K562 (cell line): ENCODE measurements at regions not wholly inside any gene's neighbourhood (a gene's known extent, or its start where the extent isn't known, plus 50 kb on each side); places are given as distances from the start of the nearest gene placed in this dataset.

ENCODE experiments used
- ATAC-seq: fragments of 200-7000 bp; cut with Tn5 transposase; 3 replicates; pipeline ENCODE4 v1.9.1; 2020; ENCODE audit warnings: moderate library complexity
- BruUV-seq: library from RNA; stranded (reverse); fragments of 400-500 nt; replicated peaks from 2 replicates; lab custom pipeline; 2021; lab: Mats Ljungman, UMichigan
- CTCF ChIA-PET: fragments of 300-600 bp; formaldehyde crosslinking; extraction: SDS; loops from one replicate; lab custom pipeline; 2021; ENCODE audit warnings: low intra/inter-chr PET ratio; lab: Yijun Ruan, JAX
- POLR2A ChIA-PET: fragments of 300-600, 350-650 bp; sonication (Branson Sonifier 250); formaldehyde crosslinking; extraction: SDS; loops from one replicate; lab custom pipeline; 2021; ENCODE audit warnings: antibody characterized with exemption, inconsistent platforms; lab: Yijun Ruan, JAX
- DNase-seq, 4 experiments: peaks; one replicate each; pipeline versions ENCODE4 v3.0.0 to v3.0.0-alpha.2; 2011 to 2018; ENCODE audit warnings: low spot score in 3 of 4, mixed read lengths in 3 of 4; ENCODE audit errors: extremely low read depth in 1 of 4
- FAIRE-seq: peaks from 2 replicates; lab custom pipeline; 2011; peaks lifted over from hg19 to GRCh38; lab: Jason Lieb, UNC
- H2AFZ ChIP-seq: 2 replicates; pipeline ENCODE4 v1.6.0; 2011; ENCODE audit warnings: low read depth, low read length, control low read depth, inconsistent platforms
- H3K27ac ChIP-seq: fragments of 200-600 bp; 3 replicates; pipeline ENCODE4 v1.8.0; 2011; ENCODE audit warnings: low read depth, mild to moderate bottlenecking, control low read depth, inconsistent platforms, low read length, moderate library complexity, mixed read lengths; ENCODE audit errors: extremely low read depth
- H3K27me3 ChIP-seq, 2 experiments: fragments of 300-600 bp in 1 of 2; 2 replicates in 1 of 2; 3 replicates in 1 of 2; pipeline versions ENCODE4 v1.6.0 to v1.8.0; 2011; ENCODE audit warnings: inconsistent platforms in 2 of 2, low read length in 2 of 2, mild to moderate bottlenecking in 1 of 2, mixed read lengths in 1 of 2, moderate library complexity in 1 of 2; ENCODE audit not compliant: control insufficient read depth in 2 of 2, insufficient read depth in 2 of 2
- H3K36me3 ChIP-seq: fragments of 300-600 bp; 3 replicates; pipeline ENCODE4 v1.8.0; 2011; ENCODE audit warnings: mild to moderate bottlenecking, low read length, inconsistent platforms; ENCODE audit not compliant: control insufficient read depth, insufficient read depth
- H3K4me1 ChIP-seq, 2 experiments: fragments of 200-600 bp in 1 of 2; replicated peaks in 1 of 2; 2 replicates in 1 of 2; 3 replicates in 1 of 2; pipeline versions ENCODE4 v1.5.1 to v1.8.0; 2011; ENCODE audit warnings: inconsistent platforms in 2 of 2, low read length in 2 of 2, mild to moderate bottlenecking in 1 of 2, mixed read lengths in 1 of 2, moderate library complexity in 1 of 2; ENCODE audit not compliant: control insufficient read depth in 2 of 2, insufficient read depth in 2 of 2
- H3K4me2 ChIP-seq: 2 replicates; pipeline ENCODE4 v1.6.1; 2011; ENCODE audit warnings: low read length, control low read depth, inconsistent platforms, mixed read lengths; ENCODE audit not compliant: insufficient read depth
- H3K4me3 ChIP-seq: fragments of 200-600 bp; sonication (generic), shearing (Covaris generic); 2 replicates; pipeline ENCODE4 v1.5.1; 2016; ENCODE audit warnings: control low read depth, inconsistent platforms
- H3K79me2 ChIP-seq: fragments of 200-600 bp; 3 replicates; pipeline ENCODE4 v1.8.0; 2011; ENCODE audit warnings: low read length, inconsistent platforms; ENCODE audit not compliant: control insufficient read depth, insufficient read depth
- H3K9ac ChIP-seq, 2 experiments: 2 replicates each; pipeline versions ENCODE4 v1.6.0 to v1.6.1; 2011; ENCODE audit warnings: low read depth in 2 of 2, low read length in 2 of 2, control low read depth in 1 of 2, inconsistent platforms in 1 of 2, mild to moderate bottlenecking in 1 of 2, mixed read lengths in 1 of 2; ENCODE audit not compliant: insufficient read depth in 1 of 2
- H3K9me1 ChIP-seq: one replicate; pipeline ENCODE4 v1.6.0; 2011; ENCODE audit warnings: inconsistent platforms, mild to moderate bottlenecking, low read length, moderate library complexity; ENCODE audit not compliant: control insufficient read depth, insufficient read depth
- H3K9me3 ChIP-seq: replicated peaks from 2 replicates; pipeline ENCODE4 v1.5.1; 2011; ENCODE audit warnings: low read depth, low read length, inconsistent platforms; ENCODE audit not compliant: control insufficient read depth, insufficient read depth
- H4K20me1 ChIP-seq: replicated peaks from 2 replicates; pipeline ENCODE4 v1.6.1; 2011; ENCODE audit warnings: low read length, inconsistent platforms, mixed read lengths; ENCODE audit not compliant: control insufficient read depth, insufficient read depth
- CUX1 ChIP-seq: fragments of 200-800 bp; sonication (Bioruptor generic); IDR thresholded peaks from 2 replicates; pipeline ENCODE4 v1.6.1; 2016; ENCODE audit warnings: missing genetic modification characterization, missing compliant biosample characterization
- NR2C1 ChIP-seq, 2 experiments: fragments of 450-650 bp; IDR thresholded peaks; 2 replicates each; pipeline ENCODE4 v1.6.1; 2017; ENCODE audit warnings: mild to moderate bottlenecking in 2 of 2, antibody characterized with exemption in 1 of 2, inconsistent platforms in 1 of 2, missing compliant biosample characterization in 1 of 2, missing genetic modification characterization in 1 of 2
- RBM39 ChIP-seq: fragments of 200-400 bp; formaldehyde crosslinking; optimal IDR thresholded peaks from 2 replicates; pipeline ENCODE3; 2018; ENCODE audit warnings: low read depth, low read length
- TOE1 ChIP-seq, 2 experiments: fragments of 450-650 bp in 1 of 2; sonication (generic) in 1 of 2; formaldehyde crosslinking in 1 of 2; IDR thresholded peaks; 2 replicates each; pipeline versions ENCODE4 v1.7.1 to v1.8.0; 2016 to 2022; ENCODE audit warnings: borderline replicate concordance in 2 of 2, mild to moderate bottlenecking in 2 of 2, antibody characterized with exemption in 1 of 2, inconsistent platforms in 1 of 2, low read depth in 1 of 2, missing genetic modification reagents in 1 of 2, moderate library complexity in 1 of 2
- U2AF1 ChIP-seq: fragments of 200-400 bp; formaldehyde crosslinking; optimal IDR thresholded peaks from 2 replicates; pipeline ENCODE3; 2017; ENCODE audit warnings: mild to moderate bottlenecking, low read depth, low read length, moderate library complexity
- ZFPM2 ChIP-seq: fragments of 250-450 bp; sonication (Bioruptor Pico); IDR thresholded peaks from 2 replicates; pipeline ENCODE4 v1.5.1; 2022; ENCODE audit warnings: mild to moderate bottlenecking
- ZNF133 ChIP-seq: fragments of 250-450 bp; sonication (Bioruptor Pico); IDR thresholded peaks from 2 replicates; pipeline ENCODE4 v1.4.0; 2020; ENCODE audit warnings: mild to moderate bottlenecking
- ZNF3 ChIP-seq: fragments of 250-450 bp; sonication (Bioruptor Pico); IDR thresholded peaks from 2 replicates; pipeline ENCODE4 v1.5.0; 2021; ENCODE audit warnings: mild to moderate bottlenecking, moderate library complexity
- in situ Hi-C: fragments of 300-500 bp; cut with MboI; formaldehyde crosslinking; loops from 4 replicates; pipeline ENCODE4 v1.15.0; 2018; ENCODE audit warnings: inconsistent platforms, mixed read lengths
- intact Hi-C: fragments of 100-400 bp; cut with micrococcal nuclease; formaldehyde crosslinking; loops from 2 replicates; pipeline ENCODE4 v1.14.2; 2022

GRCh38 chr13:87138866-87139265 is 532.3 kb upstream of the SLITRK5 start (continued):
- no peak for TF ChIP-seq CUX1 (CRISPR knock-in tag)

- Histone ChIP-seq H4K20me1 (no peaks in the 10 kb centered on the region), H3K9me1 (no peaks in the 10 kb centered on the region), H3K36me3 (no peaks in the 10 kb centered on the region), H3K27ac (no peak overlapping the region), H3K4me3 (no peak overlapping the region), H3K9me3 (no peaks in the 10 kb centered on the region), H3K9ac (no peak overlapping the region), H3K79me2 (no peaks in the 10 kb centered on the region), H3K27me3 (no peaks in the 10 kb centered on the region), H3K4me1 (no peaks in the 10 kb centered on the region), H3K4me2 (no peak overlapping the region), H2AFZ (no peak overlapping the region)
- POLR2A ChIA-PET = no interaction called here
- in situ Hi-C loops = no loop called here
- intact Hi-C loops = no loop called here
- TF ChIP-seq RBM39 = no peak
- no peak for TF ChIP-seq U2AF1
- TF ChIP-seq ZFPM2 (CRISPR knock-in tag) = no peak
- TF ChIP-seq ZNF133 (CRISPR knock-in tag) = no peak
- TF ChIP-seq TOE1 (IDR thresholded peaks at IDR 0.05; ENCODE audit: borderline replicate concordance) = no peak
- no peak for TF ChIP-seq TOE1 (CRISPR knock-in tag; IDR thresholded peaks at IDR 0.05; ENCODE audit: borderline replicate concordance, low read depth)
- TF ChIP-seq ZNF3 = no peak
- TF ChIP-seq NR2C1 (IDR thresholded peaks at IDR 0.05) = no peak
- no peak for TF ChIP-seq NR2C1 (tag; IDR thresholded peaks at IDR 0.05)
- DNase-seq = no peak
- FAIRE-seq = no peak
- no peak for ATAC-seq
- BruUV-seq = no TSS peak
- CTCF ChIA-PET = no interaction called here
Observed at GRCh38 chr13:87147076-87147475, 524.1 kb upstream of the SLITRK5 start.
